Coronary artery (tissue), 2 donors: ENCODE measurements at regions not wholly inside any gene's neighbourhood (a gene's known extent, or its start where the extent isn't known, plus 50 kb on each side); places are given as distances from the start of the nearest gene placed in this dataset.

ENCODE experiments used
- DNase-seq: peaks from one replicate; pipeline ENCODE4 v3.0.0-alpha.2; 2017; ENCODE audit warnings: low spot score
- H3K27ac ChIP-seq, 2 donors: fragments of 200-600 bp; sonication (generic); one replicate each; pipeline ENCODE4 v1.5.1; 2016 to 2019
- H3K4me3 ChIP-seq: fragments of 200-600 bp; sonication (generic); 2 replicates; pipeline ENCODE4 v1.5.1; 2016; ENCODE audit warnings: mild to moderate bottlenecking, moderate library complexity
- TF ChIP-seq, protein P1 (sequence below): fragments of 200-600 bp; sonication (generic); IDR thresholded peaks from one replicate; pipeline ENCODE4 v1.5.1; 2019; ENCODE audit warnings: antibody characterized with exemption

DNA sequence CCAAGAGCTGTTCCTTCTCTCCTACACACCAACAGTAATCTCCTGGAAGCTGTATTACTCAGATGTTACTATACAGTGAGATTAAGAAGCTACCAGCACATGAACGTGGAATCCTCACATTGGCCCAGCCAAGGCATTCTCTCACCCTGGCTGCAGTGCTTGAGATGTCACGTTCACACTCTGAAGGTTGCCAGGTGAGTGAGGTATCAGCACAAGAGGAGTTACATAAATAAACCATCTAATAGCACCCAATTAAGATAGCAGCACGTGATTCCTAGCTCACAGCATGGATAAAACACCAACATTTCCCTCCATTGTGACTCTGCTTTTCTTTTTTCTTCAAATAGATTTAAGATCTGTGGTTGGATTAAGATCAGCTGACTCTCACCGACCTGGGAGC is 182.8 kb downstream of the PLPP3 start:
- DNase-seq, result no peak
- Histone ChIP-seq H3K27ac (no peak overlapping the region), H3K4me3 (no peak overlapping the region)
- TF ChIP-seq, protein P1, sequence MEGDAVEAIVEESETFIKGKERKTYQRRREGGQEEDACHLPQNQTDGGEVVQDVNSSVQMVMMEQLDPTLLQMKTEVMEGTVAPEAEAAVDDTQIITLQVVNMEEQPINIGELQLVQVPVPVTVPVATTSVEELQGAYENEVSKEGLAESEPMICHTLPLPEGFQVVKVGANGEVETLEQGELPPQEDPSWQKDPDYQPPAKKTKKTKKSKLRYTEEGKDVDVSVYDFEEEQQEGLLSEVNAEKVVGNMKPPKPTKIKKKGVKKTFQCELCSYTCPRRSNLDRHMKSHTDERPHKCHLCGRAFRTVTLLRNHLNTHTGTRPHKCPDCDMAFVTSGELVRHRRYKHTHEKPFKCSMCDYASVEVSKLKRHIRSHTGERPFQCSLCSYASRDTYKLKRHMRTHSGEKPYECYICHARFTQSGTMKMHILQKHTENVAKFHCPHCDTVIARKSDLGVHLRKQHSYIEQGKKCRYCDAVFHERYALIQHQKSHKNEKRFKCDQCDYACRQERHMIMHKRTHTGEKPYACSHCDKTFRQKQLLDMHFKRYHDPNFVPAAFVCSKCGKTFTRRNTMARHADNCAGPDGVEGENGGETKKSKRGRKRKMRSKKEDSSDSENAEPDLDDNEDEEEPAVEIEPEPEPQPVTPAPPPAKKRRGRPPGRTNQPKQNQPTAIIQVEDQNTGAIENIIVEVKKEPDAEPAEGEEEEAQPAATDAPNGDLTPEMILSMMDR, result no peak

DNA sequence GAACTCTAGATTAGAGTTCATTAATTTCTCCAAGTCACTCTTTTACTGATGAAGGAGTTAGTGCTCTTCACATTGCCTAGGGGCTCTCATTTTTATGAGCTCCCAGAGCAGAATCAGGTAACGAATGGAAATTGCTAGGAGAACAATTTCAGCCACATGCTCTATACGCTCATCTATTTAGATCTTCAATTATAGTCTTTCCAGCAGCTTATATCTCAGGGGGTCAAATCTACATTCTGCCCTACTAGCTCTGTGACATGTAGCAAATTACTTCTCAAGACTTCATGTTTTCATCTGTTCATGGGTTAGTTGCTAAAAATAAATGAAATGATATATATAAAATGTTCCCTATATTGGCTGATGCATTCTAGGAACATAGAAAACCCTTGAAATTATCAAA is 183.6 kb downstream of the PLPP3 start:
- TF ChIP-seq, protein P1, result no peak
- H3K27ac ChIP-seq, result no peak overlapping the region
- no peak overlapping the region for H3K4me3 ChIP-seq
- DNase-seq, result no peak

DNA sequence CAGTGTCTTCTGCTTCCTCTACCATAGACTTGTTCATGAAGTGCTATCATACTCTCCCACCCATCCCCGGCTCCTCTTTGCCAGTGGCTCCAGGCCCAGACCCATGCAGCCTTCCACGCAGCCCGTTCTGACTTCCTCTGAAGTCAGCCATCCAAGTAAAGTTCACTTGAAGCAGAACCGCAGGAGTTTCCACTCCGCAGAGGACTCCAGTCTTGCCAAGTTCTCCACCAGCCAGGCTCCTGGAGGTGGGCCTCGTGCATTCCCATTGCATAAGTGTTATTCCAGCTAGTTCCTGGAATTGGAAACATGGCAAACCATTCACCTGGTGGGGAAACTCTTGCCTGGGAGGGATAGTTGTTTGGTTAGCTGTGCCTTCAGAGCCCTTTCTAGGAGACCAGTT is 185.1 kb downstream of the PLPP3 start:
- DNase-seq, result no peak
- Histone ChIP-seq H3K4me3 (no peak overlapping the region), H3K27ac (no peak overlapping the region)
- TF ChIP-seq, protein P1, result no peak

DNA sequence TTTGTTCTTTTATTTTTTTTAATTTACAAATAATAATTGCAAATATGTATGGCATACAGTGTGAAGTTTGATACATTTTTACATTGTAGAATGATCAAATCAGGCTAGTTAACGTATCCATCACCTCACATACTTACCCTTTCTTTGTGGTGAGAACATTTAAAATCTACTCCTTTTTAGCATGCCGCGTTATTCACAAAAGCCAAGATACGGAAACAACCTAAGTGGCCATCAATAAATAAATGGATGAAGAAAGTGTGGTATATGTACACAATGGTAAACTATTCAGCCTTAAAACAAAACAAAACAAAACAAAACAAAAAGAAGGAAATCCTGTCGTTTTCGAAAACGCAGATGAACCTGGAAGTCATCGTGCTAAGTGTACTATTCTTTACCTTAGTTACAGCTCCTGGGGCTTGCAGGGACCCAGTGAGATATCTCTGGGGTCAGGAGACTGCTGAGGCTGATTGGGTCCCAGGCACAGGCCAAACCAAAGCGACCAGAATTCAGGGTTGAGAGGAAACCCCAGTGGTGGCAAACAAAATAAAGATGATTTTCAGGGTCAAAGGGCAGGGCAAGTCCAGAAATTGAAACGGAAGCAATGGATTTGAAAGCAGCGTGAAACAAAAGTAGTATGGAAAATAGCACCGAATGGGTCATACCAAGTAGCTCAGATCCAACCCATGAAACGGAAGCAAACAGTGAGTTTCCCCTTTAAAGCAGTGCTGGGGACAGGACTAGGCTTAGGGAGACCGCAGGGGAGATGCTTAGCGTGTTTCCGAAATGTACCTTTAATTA is 188.2 kb downstream of the PLPP3 start:
- H3K4me3 ChIP-seq, result no peak overlapping the region
- no peak for DNase-seq
- TF ChIP-seq, protein P1, result no peak
- no peak overlapping the region for H3K27ac ChIP-seq

DNA sequence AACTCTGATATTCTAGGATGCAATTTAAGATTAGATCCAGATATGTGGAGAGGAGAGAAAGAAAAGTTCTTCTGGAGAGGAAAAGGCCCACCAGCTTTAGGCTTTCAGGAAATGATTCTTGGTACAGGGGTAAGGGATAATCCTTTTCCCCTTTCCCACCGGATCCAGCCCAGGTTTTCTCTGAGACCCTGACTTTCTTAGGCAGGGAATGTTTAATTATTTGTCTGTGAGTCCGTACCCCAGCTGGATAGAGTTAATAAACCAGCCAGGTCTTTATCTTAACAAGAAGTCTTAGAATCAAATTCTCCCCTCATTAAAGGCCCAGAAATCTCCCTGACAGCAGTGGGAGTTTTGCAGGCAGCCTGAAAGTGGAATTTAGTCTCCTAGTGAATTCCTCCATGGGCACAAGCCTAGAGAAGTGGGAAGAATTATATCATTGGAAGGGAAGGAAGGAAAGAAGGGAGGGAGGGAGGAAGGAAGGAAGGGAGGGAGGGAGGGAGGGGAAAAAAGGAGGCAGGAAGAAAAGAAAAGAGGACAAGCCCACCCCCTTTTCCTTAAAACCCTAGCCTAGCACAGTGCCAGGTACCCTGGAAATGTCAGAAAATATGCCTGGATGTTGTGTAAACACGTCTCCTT is 189.0 kb downstream of the PLPP3 start:
- no peak overlapping the region for H3K27ac ChIP-seq
- H3K4me3 ChIP-seq, result no peak overlapping the region
- DNase-seq, result no peak
- TF ChIP-seq, protein P1, result no peak

DNA sequence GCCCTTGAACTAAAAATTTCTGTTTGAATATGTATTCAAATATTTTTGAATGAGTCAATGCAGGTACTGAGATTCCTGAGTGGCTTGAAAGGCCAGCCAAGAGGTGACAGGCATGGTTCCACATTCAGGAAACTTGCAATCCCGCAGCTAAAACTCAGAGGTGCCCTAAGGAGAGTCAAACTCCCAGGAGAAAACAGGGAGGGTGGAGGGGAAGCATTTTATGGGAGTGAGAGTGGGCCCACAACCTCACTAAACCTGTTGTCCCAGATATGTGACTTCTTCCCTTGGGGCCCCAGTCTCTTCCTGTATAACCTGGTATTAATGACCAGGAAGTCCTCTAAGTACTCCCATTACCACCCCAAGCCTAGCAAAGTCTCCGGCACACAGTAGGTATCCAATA is 189.6 kb downstream of the PLPP3 start:
- no peak overlapping the region for H3K27ac ChIP-seq
- H3K4me3 ChIP-seq, result no peak overlapping the region
- no peak for DNase-seq
- TF ChIP-seq, protein P1, result no peak
